ENCODE measurements at regions not wholly inside any gene's neighbourhood (a gene's known extent, or its start where the extent isn't known, plus 50 kb on each side); places are given as distances from the start of the nearest gene placed in this dataset.

DNA sequence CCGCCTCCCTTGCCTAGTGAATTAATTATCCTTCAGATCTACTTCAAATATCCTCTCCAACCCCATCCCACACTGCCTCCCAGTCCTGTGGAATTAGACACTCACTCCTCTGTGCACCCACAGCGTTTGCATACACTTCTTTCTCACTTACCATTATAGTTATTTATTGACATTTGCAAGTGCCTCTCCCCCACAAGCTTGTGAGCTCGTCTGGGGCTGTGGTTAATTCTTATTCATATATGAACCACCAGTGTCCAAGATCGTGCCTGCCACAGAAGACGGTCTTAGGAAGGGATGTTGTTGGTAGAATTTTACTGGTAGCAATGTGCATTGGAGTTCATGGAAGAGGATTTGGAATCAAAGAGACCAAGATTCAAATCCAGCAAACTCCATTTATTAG, 68.1 kb upstream of the AOAH start:
- TF ChIP-seq POLR2A (IDR thresholded peaks at IDR 0.05) = no peak
- TF ChIP-seq, protein P1, sequence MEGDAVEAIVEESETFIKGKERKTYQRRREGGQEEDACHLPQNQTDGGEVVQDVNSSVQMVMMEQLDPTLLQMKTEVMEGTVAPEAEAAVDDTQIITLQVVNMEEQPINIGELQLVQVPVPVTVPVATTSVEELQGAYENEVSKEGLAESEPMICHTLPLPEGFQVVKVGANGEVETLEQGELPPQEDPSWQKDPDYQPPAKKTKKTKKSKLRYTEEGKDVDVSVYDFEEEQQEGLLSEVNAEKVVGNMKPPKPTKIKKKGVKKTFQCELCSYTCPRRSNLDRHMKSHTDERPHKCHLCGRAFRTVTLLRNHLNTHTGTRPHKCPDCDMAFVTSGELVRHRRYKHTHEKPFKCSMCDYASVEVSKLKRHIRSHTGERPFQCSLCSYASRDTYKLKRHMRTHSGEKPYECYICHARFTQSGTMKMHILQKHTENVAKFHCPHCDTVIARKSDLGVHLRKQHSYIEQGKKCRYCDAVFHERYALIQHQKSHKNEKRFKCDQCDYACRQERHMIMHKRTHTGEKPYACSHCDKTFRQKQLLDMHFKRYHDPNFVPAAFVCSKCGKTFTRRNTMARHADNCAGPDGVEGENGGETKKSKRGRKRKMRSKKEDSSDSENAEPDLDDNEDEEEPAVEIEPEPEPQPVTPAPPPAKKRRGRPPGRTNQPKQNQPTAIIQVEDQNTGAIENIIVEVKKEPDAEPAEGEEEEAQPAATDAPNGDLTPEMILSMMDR (IDR thresholded peaks at IDR 0.05) = no peak
